Endodermal cell (in vitro differentiated cells): ENCODE measurements at regions not wholly inside any gene's neighbourhood (a gene's known extent, or its start where the extent isn't known, plus 50 kb on each side); places are given as distances from the start of the nearest gene placed in this dataset.

Experiments
- DNase-seq: peaks from one replicate; pipeline ENCODE4 v3.0.0-alpha.2; 2017
- H3K27ac ChIP-seq: 2 replicates; pipeline ENCODE4 v1.5.1; 2013; ENCODE audit warnings: mild to moderate bottlenecking, low read depth, low read length, moderate library complexity
- H3K27me3 ChIP-seq: 2 replicates; pipeline ENCODE4 v1.6.1; 2013; ENCODE audit warnings: mild to moderate bottlenecking, low read length, moderate library complexity; ENCODE audit not compliant: insufficient read depth, control insufficient read depth, poor library complexity, severe bottlenecking
- H3K36me3 ChIP-seq: 2 replicates; pipeline ENCODE4 v1.7.0; 2013; ENCODE audit warnings: mild to moderate bottlenecking, low read length, moderate library complexity; ENCODE audit not compliant: control insufficient read depth, insufficient read depth
- H3K4me1 ChIP-seq: one replicate; pipeline ENCODE4 v1.7.0; 2013; ENCODE audit warnings: low read length; ENCODE audit not compliant: control insufficient read depth, insufficient read depth
- H3K4me3 ChIP-seq: 2 replicates; pipeline ENCODE4 v1.5.1; 2013; ENCODE audit warnings: mild to moderate bottlenecking, low read length, moderate library complexity
- H3K9ac ChIP-seq: 2 replicates; pipeline ENCODE4 v1.6.1; 2013; ENCODE audit warnings: mild to moderate bottlenecking, low read length, moderate library complexity; ENCODE audit not compliant: poor library complexity, severe bottlenecking; ENCODE audit errors: extremely low read depth
- H3K9me3 ChIP-seq: 2 replicates; pipeline ENCODE4 v1.6.1; 2013; ENCODE audit warnings: mild to moderate bottlenecking, low read length, moderate library complexity; ENCODE audit not compliant: control insufficient read depth
- H3K27ac Mint-ChIP-seq: 2 replicates; pipeline ENCODE4 v1.8.0; 2020; ENCODE audit warnings: mixed read lengths
- H3K27me3 Mint-ChIP-seq: 2 replicates; pipeline ENCODE4 v1.8.0; 2021; ENCODE audit warnings: mild to moderate bottlenecking, mixed read lengths; ENCODE audit not compliant: insufficient read depth
- H3K36me3 Mint-ChIP-seq: 2 replicates; pipeline ENCODE4 v1.8.0; 2020; ENCODE audit warnings: low read depth, mixed read lengths
- H3K4me1 Mint-ChIP-seq: 2 replicates; pipeline ENCODE4 v1.8.0; 2020; ENCODE audit warnings: mixed read lengths
- H3K4me3 Mint-ChIP-seq: 2 replicates; pipeline ENCODE4 v1.8.0; 2020; ENCODE audit warnings: mild to moderate bottlenecking, moderate library complexity, mixed read lengths
- H3K9me3 Mint-ChIP-seq: 2 replicates; pipeline ENCODE4 v1.8.0; 2020; ENCODE audit warnings: mild to moderate bottlenecking, mixed read lengths
- CTCF ChIP-seq: fragments of 200-600 bp; sonication (generic); conservative IDR thresholded peaks from 2 replicates; pipeline ENCODE4 v1.5.0; 2021; ENCODE audit warnings: antibody characterized with exemption, mild to moderate bottlenecking
- WGBS, 2 experiments: methylation state at CpG; one replicate each; pipeline versions ENCODE4 v1.1.5 to v1.1.7; 2013; ENCODE audit warnings: missing lambda C conversion rate in 2 of 2, mixed read lengths in 1 of 2; ENCODE audit not compliant: insufficient coverage in 1 of 2, insufficient read length in 1 of 2; 5-methylcytosine and 5-hydroxymethylcytosine counted together

- no peaks in the 10 kb centered on the region for H3K36me3 ChIP-seq
- no peaks in the 10 kb centered on the region for H3K9me3 ChIP-seq
- no peak overlapping the region for H3K9ac ChIP-seq
- H3K4me1 Mint-ChIP-seq: peaks cover 2% of the 10 kb centered on the region
- TF ChIP-seq CTCF: no peak
- no peaks in the 10 kb centered on the region for H3K27me3 ChIP-seq
- no peak overlapping the region for H3K27ac ChIP-seq
- no peaks in the 10 kb centered on the region for H3K27me3 Mint-ChIP-seq
- no peak for DNase-seq
- no peaks in the 10 kb centered on the region for H3K4me1 ChIP-seq
- WGBS, 2 experiments: 89% methylated on average over 1 of the region's 1 CpG; no CpG with 5 or more reads in 1 of the 2 experiments
- H3K9me3 Mint-ChIP-seq: no peaks in the 10 kb centered on the region
- H3K36me3 Mint-ChIP-seq: no peaks in the 10 kb centered on the region
- no peak overlapping the region for H3K27ac Mint-ChIP-seq
- no peak overlapping the region for H3K4me3 Mint-ChIP-seq
- H3K4me3 ChIP-seq: no peak overlapping the region
These were observed 51.1 kb upstream of the TRDN start for GRCh38 chr6:123687864-123688263.
